K562 (cell line): ENCODE measurements at regions not wholly inside any gene's neighbourhood (a gene's known extent, or its start where the extent isn't known, plus 50 kb on each side); places are given as distances from the start of the nearest gene placed in this dataset.

Experiments used
- MAZ ChIP-seq, 2 experiments: fragments of 450-650 bp in 1 of 2; sonication (generic) in 1 of 2; formaldehyde crosslinking; IDR thresholded peaks in 1 of 2; conservative IDR thresholded peaks in 1 of 2; 2 replicates each; pipeline versions ENCODE4 v1.4.0 to v1.5.0; 2020; ENCODE audit warnings: mild to moderate bottlenecking in 1 of 2, missing genetic modification reagents in 1 of 2
- NR2F6 ChIP-seq: fragments of 450-650 bp; formaldehyde crosslinking; IDR thresholded peaks from 2 replicates; pipeline ENCODE4 v1.4.0; 2020; ENCODE audit warnings: mild to moderate bottlenecking
- PML ChIP-seq: IDR thresholded peaks from 2 replicates; pipeline ENCODE4 v1.6.1; 2012; ENCODE audit warnings: low read length, inconsistent platforms
- POLR2AphosphoS5 ChIP-seq: IDR thresholded peaks from 2 replicates; pipeline ENCODE4 v1.6.1; 2011; ENCODE audit warnings: mild to moderate bottlenecking, low read depth, low read length, moderate library complexity; ENCODE audit not compliant: control insufficient read depth, insufficient read depth
- SMARCB1 ChIP-seq: IDR thresholded peaks from 2 replicates; pipeline ENCODE4 v1.6.1; 2011; ENCODE audit warnings: improper control_type of control experiment, low read depth; ENCODE audit not compliant: insufficient read length
- TF ChIP-seq, protein P1 (sequence below): fragments of 250-450 bp; sonication (Bioruptor Pico); IDR thresholded peaks from 2 replicates; pipeline ENCODE4 v1.5.0; 2022; ENCODE audit warnings: mild to moderate bottlenecking
- TF ChIP-seq, protein P2 (sequence below), 3 experiments: IDR thresholded peaks in 2 of 3; conservative IDR thresholded peaks in 1 of 3; 2 replicates each; pipeline ENCODE4 v1.5.1; 2011 to 2012; ENCODE audit warnings: low read length in 3 of 3, mild to moderate bottlenecking in 3 of 3, control low read depth in 2 of 3, improper control_type of control experiment in 1 of 3, inconsistent platforms in 1 of 3, low read depth in 1 of 3, mixed read lengths in 1 of 3, moderate library complexity in 1 of 3; ENCODE audit not compliant: insufficient read depth in 2 of 3
- TF ChIP-seq, protein P3 (sequence below), 3 experiments: fragments of 200-800 bp in 1 of 3; sonication (Bioruptor generic) in 1 of 3; sonication (generic) in 1 of 3; formaldehyde crosslinking in 1 of 3; IDR thresholded peaks; 2 replicates each; pipeline versions ENCODE4 v1.6.1 to v1.8.0; 2016 to 2022; ENCODE audit warnings: mild to moderate bottlenecking in 2 of 3, missing compliant biosample characterization in 2 of 3, missing genetic modification characterization in 2 of 3, missing genetic modification reagents in 1 of 3

DNA sequence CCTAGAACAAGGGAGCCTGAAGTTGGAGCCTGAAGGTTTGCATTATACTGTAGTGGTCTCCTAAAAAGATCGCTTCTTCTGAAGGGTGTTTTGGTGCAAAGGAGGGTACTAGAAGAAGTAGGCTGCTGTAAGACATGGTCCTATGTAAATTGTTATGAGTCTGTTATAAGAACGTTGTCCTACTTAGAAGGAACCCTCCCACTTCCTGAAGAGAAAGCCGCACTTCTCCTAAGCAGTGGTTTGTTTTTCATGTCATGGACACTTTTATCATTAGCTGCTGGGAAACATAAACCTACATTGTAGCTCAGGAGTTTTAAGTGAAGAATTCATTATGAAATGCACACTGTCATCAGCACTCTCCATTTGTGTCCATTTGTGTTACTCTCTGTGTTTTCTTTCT lies 129.1 kb upstream of the ITGB1 start:
- TF ChIP-seq, protein P1, sequence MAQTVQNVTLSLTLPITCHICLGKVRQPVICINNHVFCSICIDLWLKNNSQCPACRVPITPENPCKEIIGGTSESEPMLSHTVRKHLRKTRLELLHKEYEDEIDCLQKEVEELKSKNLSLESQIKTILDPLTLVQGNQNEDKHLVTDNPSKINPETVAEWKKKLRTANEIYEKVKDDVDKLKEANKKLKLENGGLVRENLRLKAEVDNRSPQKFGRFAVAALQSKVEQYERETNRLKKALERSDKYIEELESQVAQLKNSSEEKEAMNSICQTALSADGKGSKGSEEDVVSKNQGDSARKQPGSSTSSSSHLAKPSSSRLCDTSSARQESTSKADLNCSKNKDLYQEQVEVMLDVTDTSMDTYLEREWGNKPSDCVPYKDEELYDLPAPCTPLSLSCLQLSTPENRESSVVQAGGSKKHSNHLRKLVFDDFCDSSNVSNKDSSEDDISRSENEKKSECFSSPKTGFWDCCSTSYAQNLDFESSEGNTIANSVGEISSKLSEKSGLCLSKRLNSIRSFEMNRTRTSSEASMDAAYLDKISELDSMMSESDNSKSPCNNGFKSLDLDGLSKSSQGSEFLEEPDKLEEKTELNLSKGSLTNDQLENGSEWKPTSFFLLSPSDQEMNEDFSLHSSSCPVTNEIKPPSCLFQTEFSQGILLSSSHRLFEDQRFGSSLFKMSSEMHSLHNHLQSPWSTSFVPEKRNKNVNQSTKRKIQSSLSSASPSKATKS (CRISPR knock-in tag): no peak
- TF ChIP-seq SMARCB1 (no peak), NR2F6 (no peak), MAZ (CRISPR knock-in tag; conservative IDR thresholded peaks at IDR 0.05 in 1 of 2, IDR thresholded peaks at IDR 0.05 in 1 of 2) (no peak), POLR2AphosphoS5 (no peak), PML (no peak)
- TF ChIP-seq, protein P2, sequence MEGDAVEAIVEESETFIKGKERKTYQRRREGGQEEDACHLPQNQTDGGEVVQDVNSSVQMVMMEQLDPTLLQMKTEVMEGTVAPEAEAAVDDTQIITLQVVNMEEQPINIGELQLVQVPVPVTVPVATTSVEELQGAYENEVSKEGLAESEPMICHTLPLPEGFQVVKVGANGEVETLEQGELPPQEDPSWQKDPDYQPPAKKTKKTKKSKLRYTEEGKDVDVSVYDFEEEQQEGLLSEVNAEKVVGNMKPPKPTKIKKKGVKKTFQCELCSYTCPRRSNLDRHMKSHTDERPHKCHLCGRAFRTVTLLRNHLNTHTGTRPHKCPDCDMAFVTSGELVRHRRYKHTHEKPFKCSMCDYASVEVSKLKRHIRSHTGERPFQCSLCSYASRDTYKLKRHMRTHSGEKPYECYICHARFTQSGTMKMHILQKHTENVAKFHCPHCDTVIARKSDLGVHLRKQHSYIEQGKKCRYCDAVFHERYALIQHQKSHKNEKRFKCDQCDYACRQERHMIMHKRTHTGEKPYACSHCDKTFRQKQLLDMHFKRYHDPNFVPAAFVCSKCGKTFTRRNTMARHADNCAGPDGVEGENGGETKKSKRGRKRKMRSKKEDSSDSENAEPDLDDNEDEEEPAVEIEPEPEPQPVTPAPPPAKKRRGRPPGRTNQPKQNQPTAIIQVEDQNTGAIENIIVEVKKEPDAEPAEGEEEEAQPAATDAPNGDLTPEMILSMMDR (IDR thresholded peaks at IDR 0.05 in 2 of 3, conservative IDR thresholded peaks at IDR 0.05 in 1 of 3; ENCODE audit: insufficient read depth in 2 of 3, low read depth in 1 of 3, low read length in 3 of 3): no peak
- TF ChIP-seq, protein P3, sequence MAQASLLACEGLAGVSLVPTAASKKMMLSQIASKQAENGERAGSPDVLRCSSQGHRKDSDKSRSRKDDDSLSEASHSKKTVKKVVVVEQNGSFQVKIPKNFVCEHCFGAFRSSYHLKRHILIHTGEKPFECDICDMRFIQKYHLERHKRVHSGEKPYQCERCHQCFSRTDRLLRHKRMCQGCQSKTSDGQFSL (CRISPR knock-in tag; IDR thresholded peaks at IDR 0.05): no peak
- TF ChIP-seq, protein P3 (tag; IDR thresholded peaks at IDR 0.05): no peak
